Gastrocnemius medialis (tissue), 4 donors: ENCODE measurements at regions not wholly inside any gene's neighbourhood (a gene's known extent, or its start where the extent isn't known, plus 50 kb on each side); places are given as distances from the start of the nearest gene placed in this dataset.

Experiments used
- ATAC-seq, 2 donors: fragments of 150-250 bp; one replicate each; pipeline ENCODE4 v1.9.1; 2016
- DNase-seq, 2 donors: peaks; one replicate each; pipeline ENCODE4 v3.0.0-alpha.2; 2019
- H3K27ac ChIP-seq, 4 donors: fragments of 200-600 bp; sonication (generic); 1 replicate in 1 of 4; 2 replicates in 3 of 4; pipeline ENCODE4 v1.5.1; 2016 to 2018; ENCODE audit warnings: mild to moderate bottlenecking in 2 of 4, moderate library complexity in 1 of 4
- H3K27me3 ChIP-seq, 3 donors: fragments of 200-600 bp; sonication (generic) in 2 of 3; 1 replicate in 1 of 3; 2 replicates in 2 of 3; pipeline versions ENCODE4 v1.5.1 to v1.6.0; 2016 to 2019; ENCODE audit warnings: mild to moderate bottlenecking in 1 of 3, moderate library complexity in 1 of 3
- H3K36me3 ChIP-seq, 2 donors: fragments of 200-600 bp; sonication (generic) in 1 of 2; one replicate each; pipeline ENCODE4 v1.5.1; 2017 to 2018
- H3K4me1 ChIP-seq, 2 donors: fragments of 200-600 bp; sonication (generic) in 1 of 2; one replicate each; pipeline ENCODE4 v1.5.1; 2016 to 2017; ENCODE audit warnings: mild to moderate bottlenecking in 2 of 2
- H3K4me3 ChIP-seq, 4 donors: fragments of 200-600 bp; sonication (generic) in 3 of 4; 1 replicate in 1 of 4; 2 replicates in 3 of 4; pipeline ENCODE4 v1.5.1; 2016 to 2019; ENCODE audit warnings: mild to moderate bottlenecking in 2 of 4
- H3K9me3 ChIP-seq, 3 donors: fragments of 200-600 bp; sonication (generic) in 2 of 3; 1 replicate in 1 of 3; 2 replicates in 2 of 3; pipeline ENCODE4 v1.5.1; 2016 to 2019
- CTCF ChIP-seq, 5 experiments: fragments of 450-650 bp in 3 of 5; fragments of 200-600 bp in 2 of 5; sonication (generic) in 2 of 5; IDR thresholded peaks in 4 of 5; conservative IDR thresholded peaks in 1 of 5; 1 replicate in 4 of 5; 2 replicates in 1 of 5; pipeline ENCODE4 v1.5.1; 2016 to 2019; ENCODE audit warnings: antibody characterized with exemption in 5 of 5, mild to moderate bottlenecking in 3 of 5, moderate library complexity in 3 of 5
- POLR2A ChIP-seq, 2 donors: fragments of 450-650 bp; IDR thresholded peaks; one replicate each; pipeline ENCODE4 v1.6.1; 2017; ENCODE audit warnings: antibody characterized with exemption in 2 of 2, mild to moderate bottlenecking in 2 of 2, moderate library complexity in 2 of 2
- in situ Hi-C, 4 donors: fragments of 200-750 bp; cut with MboI; loops; one replicate each; pipeline versions ENCODE4 v1.15.0 to v1.8.0; 2017; ENCODE audit warnings: low sequenced_read_pairs in 4 of 4
- intact Hi-C: fragments of 100-400 bp; cut with DNase I; formaldehyde crosslinking; loops from one replicate; pipeline ENCODE4 v1.15.1; 2023; ENCODE audit warnings: low total_unique reads

GRCh38 chr14:65949711-65950516, 536.3 kb upstream of the CCDC196 start:
- H3K9me3 ChIP-seq: no peaks in the 10 kb centered on the region
- H3K4me1 ChIP-seq: no peaks in the 10 kb centered on the region
- no peaks in the 10 kb centered on the region for H3K36me3 ChIP-seq
- TF ChIP-seq CTCF (IDR thresholded peaks at IDR 0.05 in 4 of 5, conservative IDR thresholded peaks at IDR 0.05 in 1 of 5): no peak
- in situ Hi-C loops (loop anchor here in 2 of 4 donors (25.0 kb wide), 2 partner anchors 538 to 788 kb away; partner anchors contain the start of gene FUT8 (in 1 of the 2)), intact Hi-C loops (no loop called here)
- H3K27ac ChIP-seq: no peak overlapping the region
- peak; percentile 13 to 30 for DNase-seq
- H3K4me3 ChIP-seq: no peak overlapping the region
- ATAC-seq: peak; percentile 45 to 72
- H3K27me3 ChIP-seq: peaks cover 0 to 2% (median 0%) of the 10 kb centered on the region in 3 donors

GRCh38 chr14:65954942-65955341, 531.2 kb upstream of the CCDC196 start:
- in situ Hi-C loops: loop anchor here in 2 of 4 donors (25.0 kb wide), 2 partner anchors 543 to 793 kb away; partner anchors contain the start of gene FUT8 (in 1 of the 2)

GRCh38 chr14:65957631-65958205, 528.5 kb upstream of the CCDC196 start:
- H3K27ac ChIP-seq: no peak overlapping the region
- ATAC-seq (no peak), DNase-seq (no peak)
- H3K4me1 ChIP-seq: no peaks in the 10 kb centered on the region
- TF ChIP-seq POLR2A (IDR thresholded peaks at IDR 0.05): no peak
- TF ChIP-seq CTCF (IDR thresholded peaks at IDR 0.05 in 4 of 5, conservative IDR thresholded peaks at IDR 0.05 in 1 of 5): no peak
- no peaks in the 10 kb centered on the region for H3K9me3 ChIP-seq
- H3K4me3 ChIP-seq: no peak overlapping the region
- in situ Hi-C loops: loop anchor here in 2 of 4 donors (25.0 kb wide), 2 partner anchors 545 to 795 kb away; partner anchors contain the start of gene FUT8 (in 1 of the 2)
- intact Hi-C loops: no loop called here
- H3K36me3 ChIP-seq: no peaks in the 10 kb centered on the region
- H3K27me3 ChIP-seq: no peaks in the 10 kb centered on the region

More at GRCh38 chr14:65954942-65955341, 531.2 kb upstream of the CCDC196 start:
- intact Hi-C loops: no loop called here
- Histone ChIP-seq H3K4me1 (no peaks in the 10 kb centered on the region), H3K36me3 (no peaks in the 10 kb centered on the region), H3K9me3 (no peaks in the 10 kb centered on the region), H3K27ac (no peak overlapping the region), H3K4me3 (no peak overlapping the region), H3K27me3 (no peaks in the 10 kb centered on the region)
- DNase-seq (no peak), ATAC-seq (no peak)
- TF ChIP-seq POLR2A (IDR thresholded peaks at IDR 0.05): no peak
- TF ChIP-seq CTCF (IDR thresholded peaks at IDR 0.05 in 4 of 5, conservative IDR thresholded peaks at IDR 0.05 in 1 of 5): no peak

GRCh38 chr14:65958664-65959562, 527.3 kb upstream of the CCDC196 start:
- in situ Hi-C loops: loop anchor here in 2 of 4 donors (25.0 kb wide), 2 partner anchors 547 to 797 kb away; partner anchors contain the start of gene FUT8 (in 1 of the 2)
- H3K27me3 ChIP-seq: no peaks in the 10 kb centered on the region
- H3K4me3 ChIP-seq: no peak overlapping the region
- intact Hi-C loops: no loop called here
- no peaks in the 10 kb centered on the region for H3K9me3 ChIP-seq
- DNase-seq (no peak), ATAC-seq (peak in 1 of 2 donors; percentile 51)
- TF ChIP-seq CTCF (IDR thresholded peaks at IDR 0.05 in 4 of 5, conservative IDR thresholded peaks at IDR 0.05 in 1 of 5) (peak in 2 of 5 experiments; percentile 40 to 41), POLR2A (IDR thresholded peaks at IDR 0.05) (no peak)
- H3K4me1 ChIP-seq: no peaks in the 10 kb centered on the region
- H3K27ac ChIP-seq: no peak overlapping the region
- no peaks in the 10 kb centered on the region for H3K36me3 ChIP-seq
